ENCODE measurements at regions not wholly inside any gene's neighbourhood (a gene's known extent, or its start where the extent isn't known, plus 50 kb on each side); places are given as distances from the start of the nearest gene placed in this dataset.

- Histone ChIP-seq H3K36me3 (no peaks in the 10 kb centered on the region), H3K4me3 (ENCODE audit: low read depth, low read length) (no peak overlapping the region), H3K4me1 (no peaks in the 10 kb centered on the region), H3K27me3 (no peaks in the 10 kb centered on the region), H3K9me3 (no peaks in the 10 kb centered on the region)
- no peak for TF ChIP-seq CTCF (IDR thresholded peaks at IDR 0.05; ENCODE audit: low read depth, low read length)
- no peak for DNase-seq
Observed at GRCh38 chr9:546235-546634, 295.3 kb upstream of the DMRT1 start.

GRCh38 chr9:546797-547223 lies 294.7 kb upstream of the DMRT1 start:
- no peak for DNase-seq

GRCh38 chr9:547314-547713 lies 294.2 kb upstream of the DMRT1 start:
- Histone ChIP-seq H3K4me1 (no peaks in the 10 kb centered on the region), H3K9me3 (no peaks in the 10 kb centered on the region), H3K36me3 (no peaks in the 10 kb centered on the region), H3K27me3 (no peaks in the 10 kb centered on the region), H3K4me3 (ENCODE audit: low read depth, low read length) (no peak overlapping the region)
- no peak for DNase-seq
- TF ChIP-seq CTCF (IDR thresholded peaks at IDR 0.05; ENCODE audit: low read depth, low read length) = no peak

More at GRCh38 chr9:546797-547223, 294.7 kb upstream of the DMRT1 start:
- H3K4me1 ChIP-seq = no peaks in the 10 kb centered on the region
- H3K9me3 ChIP-seq = no peaks in the 10 kb centered on the region
- no peaks in the 10 kb centered on the region for H3K27me3 ChIP-seq
- no peak for TF ChIP-seq CTCF (IDR thresholded peaks at IDR 0.05; ENCODE audit: low read depth, low read length)
- no peaks in the 10 kb centered on the region for H3K36me3 ChIP-seq
- no peak overlapping the region for H3K4me3 ChIP-seq (ENCODE audit: low read depth, low read length)

- no peaks in the 10 kb centered on the region for H3K9me3 ChIP-seq
- H3K27me3 ChIP-seq = no peaks in the 10 kb centered on the region
- no peak for DNase-seq
- H3K4me3 ChIP-seq (ENCODE audit: low read depth, low read length) = no peak overlapping the region
- H3K36me3 ChIP-seq = no peaks in the 10 kb centered on the region
- H3K4me1 ChIP-seq = no peaks in the 10 kb centered on the region
- no peak for TF ChIP-seq CTCF (IDR thresholded peaks at IDR 0.05; ENCODE audit: low read depth, low read length)
Observed at GRCh38 chr9:549455-549997, 292.0 kb upstream of the DMRT1 start.

- DNase-seq = no peak
- Histone ChIP-seq H3K36me3 (no peaks in the 10 kb centered on the region), H3K4me3 (ENCODE audit: low read depth, low read length) (no peak overlapping the region), H3K27me3 (no peaks in the 10 kb centered on the region), H3K9me3 (no peaks in the 10 kb centered on the region), H3K4me1 (no peaks in the 10 kb centered on the region)
- no peak for TF ChIP-seq CTCF (IDR thresholded peaks at IDR 0.05; ENCODE audit: low read depth, low read length)
Observed at GRCh38 chr9:550333-550732, 291.2 kb upstream of the DMRT1 start.

GRCh38 chr9:551986-552929 lies 289.2 kb upstream of the DMRT1 start:
- no peak for TF ChIP-seq CTCF (IDR thresholded peaks at IDR 0.05; ENCODE audit: low read depth, low read length)
- Histone ChIP-seq H3K36me3 (no peaks in the 10 kb centered on the region), H3K4me3 (ENCODE audit: low read depth, low read length) (no peak overlapping the region), H3K9me3 (no peaks in the 10 kb centered on the region), H3K4me1 (no peaks in the 10 kb centered on the region), H3K27me3 (no peaks in the 10 kb centered on the region)
- no peak for DNase-seq
